ENCODE measurements at regions not wholly inside any gene's neighbourhood (a gene's known extent, or its start where the extent isn't known, plus 50 kb on each side); places are given as distances from the start of the nearest gene placed in this dataset.

GRCh38 chr17:13088666-13089065, 70.8 kb upstream of the ELAC2 start:
- no peaks in the 10 kb centered on the region for H3K4me1 ChIP-seq (ENCODE audit: low read length)
- no peaks in the 10 kb centered on the region for H3K36me3 ChIP-seq (replicated peaks; ENCODE audit: low read depth, low read length)
- no peaks in the 10 kb centered on the region for H3K9me3 ChIP-seq (ENCODE audit: insufficient read depth, low read length)
- H3K4me3 ChIP-seq (ENCODE audit: low read length) = no peak overlapping the region
- no peak overlapping the region for H3K4me2 ChIP-seq (ENCODE audit: low read length)
- no peaks in the 10 kb centered on the region; the same call in 1 of the 2 replicates for H3K27me3 ChIP-seq (ENCODE audit: low read depth, low read length)
- TF ChIP-seq EZH2phosphoT487 (IDR thresholded peaks at IDR 0.05; ENCODE audit: low read depth) = no peak
- no peaks in the 10 kb centered on the region for H4K20me1 ChIP-seq (ENCODE audit: insufficient read depth, low read length)
- H2AFZ ChIP-seq (ENCODE audit: low read depth, low read length) = no peak overlapping the region
- no peaks in the 10 kb centered on the region for H3K79me2 ChIP-seq (ENCODE audit: low read length)
- H3K27ac ChIP-seq (ENCODE audit: low read length) = no peak overlapping the region
- no peak overlapping the region for H3K9ac ChIP-seq (ENCODE audit: low read length)

- H3K4me2 ChIP-seq (ENCODE audit: low read length) = no peak overlapping the region
- H3K9me3 ChIP-seq (ENCODE audit: insufficient read depth, low read length) = no peaks in the 10 kb centered on the region
- H4K20me1 ChIP-seq (ENCODE audit: insufficient read depth, low read length) = no peaks in the 10 kb centered on the region
- no peak overlapping the region for H2AFZ ChIP-seq (ENCODE audit: low read depth, low read length)
- TF ChIP-seq EZH2phosphoT487 (IDR thresholded peaks at IDR 0.05; ENCODE audit: low read depth) = no peak
- TF ChIP-seq CTCF (IDR thresholded peaks at IDR 0.05; ENCODE audit: low read depth, low read length) = no peak
- H3K27ac ChIP-seq (ENCODE audit: low read length) = no peak overlapping the region
- no peak overlapping the region for H3K9ac ChIP-seq (ENCODE audit: low read length)
- no peak overlapping the region for H3K4me3 ChIP-seq (ENCODE audit: low read length)
- no peaks in the 10 kb centered on the region for H3K79me2 ChIP-seq (ENCODE audit: low read length)
- H3K27me3 ChIP-seq (ENCODE audit: low read depth, low read length) = no peaks in the 10 kb centered on the region
- H3K4me1 ChIP-seq (ENCODE audit: low read length) = no peaks in the 10 kb centered on the region
- no peaks in the 10 kb centered on the region for H3K36me3 ChIP-seq (replicated peaks; ENCODE audit: low read depth, low read length)
These were observed 70.0 kb upstream of the ELAC2 start for GRCh38 chr17:13087802-13088201.

DNA sequence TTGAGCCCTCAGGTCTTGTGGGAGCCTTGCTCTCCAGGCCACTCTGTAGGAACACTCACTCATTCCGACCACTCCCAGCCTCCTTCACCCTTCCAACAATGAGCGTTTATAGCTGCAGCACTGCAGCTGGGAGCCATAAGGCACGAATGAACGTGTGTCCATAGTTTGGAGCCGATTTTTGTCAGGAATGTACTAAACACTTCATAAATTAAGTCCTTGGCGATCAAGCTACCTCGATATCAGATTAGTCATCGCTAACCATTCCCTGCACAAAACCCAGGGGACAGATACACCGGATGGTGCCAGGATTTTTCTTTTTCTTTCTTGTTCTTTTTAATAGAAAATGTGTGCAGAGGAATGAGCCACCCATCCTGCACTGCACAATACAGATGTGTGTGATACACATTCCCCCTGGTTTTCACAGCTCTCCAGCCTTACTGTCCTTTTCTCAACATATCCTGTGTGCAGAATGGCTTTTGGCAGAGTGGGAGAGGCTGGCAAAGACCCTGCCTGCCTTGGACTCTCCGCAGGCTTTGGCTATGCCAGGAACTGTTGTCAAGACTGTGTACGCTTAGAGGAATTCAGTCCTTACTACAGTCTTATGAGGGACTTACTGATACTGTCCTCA, 68.4 kb upstream of the ELAC2 start:
- no peak overlapping the region for H3K4me3 ChIP-seq (ENCODE audit: low read length)
- H3K9ac ChIP-seq (ENCODE audit: low read length) = no peak overlapping the region
- H3K27ac ChIP-seq (ENCODE audit: low read length) = no peak overlapping the region
- no peaks in the 10 kb centered on the region for H3K79me2 ChIP-seq (ENCODE audit: low read length)
- H3K4me2 ChIP-seq (ENCODE audit: low read length) = no peak overlapping the region
- H3K4me1 ChIP-seq (ENCODE audit: low read length) = no peaks in the 10 kb centered on the region
- H4K20me1 ChIP-seq (ENCODE audit: insufficient read depth, low read length) = no peaks in the 10 kb centered on the region
- H3K27me3 ChIP-seq (ENCODE audit: low read depth, low read length) = no peaks in the 10 kb centered on the region
- TF ChIP-seq EZH2phosphoT487 (IDR thresholded peaks at IDR 0.05; ENCODE audit: low read depth) (no peak), CTCF (IDR thresholded peaks at IDR 0.05; ENCODE audit: low read depth, low read length) (no peak)
- H3K9me3 ChIP-seq (ENCODE audit: insufficient read depth, low read length) = no peaks in the 10 kb centered on the region
- no peak overlapping the region for H2AFZ ChIP-seq (ENCODE audit: low read depth, low read length)
- no peaks in the 10 kb centered on the region for H3K36me3 ChIP-seq (replicated peaks; ENCODE audit: low read depth, low read length)

- Histone ChIP-seq H3K4me2 (ENCODE audit: low read length) (no peak overlapping the region), H3K9me3 (ENCODE audit: insufficient read depth, low read length) (no peaks in the 10 kb centered on the region), H3K9ac (ENCODE audit: low read length) (no peak overlapping the region), H4K20me1 (ENCODE audit: insufficient read depth, low read length) (no peaks in the 10 kb centered on the region), H3K36me3 (replicated peaks; ENCODE audit: low read depth, low read length) (no peaks in the 10 kb centered on the region), H3K27me3 (ENCODE audit: low read depth, low read length) (no peaks in the 10 kb centered on the region), H3K4me1 (ENCODE audit: low read length) (no peaks in the 10 kb centered on the region), H3K79me2 (ENCODE audit: low read length) (no peaks in the 10 kb centered on the region), H3K4me3 (ENCODE audit: low read length) (no peak overlapping the region), H3K27ac (ENCODE audit: low read length) (no peak overlapping the region), H2AFZ (ENCODE audit: low read depth, low read length) (no peak overlapping the region)
- TF ChIP-seq CTCF (IDR thresholded peaks at IDR 0.05; ENCODE audit: low read depth, low read length) = no peak
These were observed 67.8 kb upstream of the ELAC2 start for GRCh38 chr17:13085578-13085977.
